ENCODE measurements at regions not wholly inside any gene's neighbourhood (a gene's known extent, or its start where the extent isn't known, plus 50 kb on each side); places are given as distances from the start of the nearest gene placed in this dataset.

GRCh38 chr14:76688383-76688671 lies 72.9 kb upstream of the VASH1 start:
- H3K27me3 ChIP-seq (replicated peaks), result no peaks in the 10 kb centered on the region
- TF ChIP-seq, protein P1, sequence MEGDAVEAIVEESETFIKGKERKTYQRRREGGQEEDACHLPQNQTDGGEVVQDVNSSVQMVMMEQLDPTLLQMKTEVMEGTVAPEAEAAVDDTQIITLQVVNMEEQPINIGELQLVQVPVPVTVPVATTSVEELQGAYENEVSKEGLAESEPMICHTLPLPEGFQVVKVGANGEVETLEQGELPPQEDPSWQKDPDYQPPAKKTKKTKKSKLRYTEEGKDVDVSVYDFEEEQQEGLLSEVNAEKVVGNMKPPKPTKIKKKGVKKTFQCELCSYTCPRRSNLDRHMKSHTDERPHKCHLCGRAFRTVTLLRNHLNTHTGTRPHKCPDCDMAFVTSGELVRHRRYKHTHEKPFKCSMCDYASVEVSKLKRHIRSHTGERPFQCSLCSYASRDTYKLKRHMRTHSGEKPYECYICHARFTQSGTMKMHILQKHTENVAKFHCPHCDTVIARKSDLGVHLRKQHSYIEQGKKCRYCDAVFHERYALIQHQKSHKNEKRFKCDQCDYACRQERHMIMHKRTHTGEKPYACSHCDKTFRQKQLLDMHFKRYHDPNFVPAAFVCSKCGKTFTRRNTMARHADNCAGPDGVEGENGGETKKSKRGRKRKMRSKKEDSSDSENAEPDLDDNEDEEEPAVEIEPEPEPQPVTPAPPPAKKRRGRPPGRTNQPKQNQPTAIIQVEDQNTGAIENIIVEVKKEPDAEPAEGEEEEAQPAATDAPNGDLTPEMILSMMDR (IDR thresholded peaks at IDR 0.05; ENCODE audit: low read depth, low read length, missing control alignments), result no peak
- no peak overlapping the region for H3K4me3 ChIP-seq (ENCODE audit: low read depth, low read length)
- H3K36me3 ChIP-seq (replicated peaks), result no peaks in the 10 kb centered on the region
- H3K27ac ChIP-seq, result no peak overlapping the region
- DNase-seq, result no peak
- in situ Hi-C loops (cut with HindIII; ENCODE audit: low pct_ligation_motif_present, low sequenced_read_pairs), result no loop called here

- Histone ChIP-seq H3K36me3 (replicated peaks) (no peaks in the 10 kb centered on the region), H3K4me3 (ENCODE audit: low read depth, low read length) (no peak overlapping the region), H3K27ac (no peak overlapping the region), H3K27me3 (replicated peaks) (no peaks in the 10 kb centered on the region)
- in situ Hi-C loops (cut with HindIII; ENCODE audit: low pct_ligation_motif_present, low sequenced_read_pairs), result no loop called here
- no peak for DNase-seq
- TF ChIP-seq, protein P1 (IDR thresholded peaks at IDR 0.05; ENCODE audit: low read depth, low read length, missing control alignments), result no peak
Measured at GRCh38 chr14:76690502-76691105, 70.7 kb upstream of the VASH1 start.

DNA sequence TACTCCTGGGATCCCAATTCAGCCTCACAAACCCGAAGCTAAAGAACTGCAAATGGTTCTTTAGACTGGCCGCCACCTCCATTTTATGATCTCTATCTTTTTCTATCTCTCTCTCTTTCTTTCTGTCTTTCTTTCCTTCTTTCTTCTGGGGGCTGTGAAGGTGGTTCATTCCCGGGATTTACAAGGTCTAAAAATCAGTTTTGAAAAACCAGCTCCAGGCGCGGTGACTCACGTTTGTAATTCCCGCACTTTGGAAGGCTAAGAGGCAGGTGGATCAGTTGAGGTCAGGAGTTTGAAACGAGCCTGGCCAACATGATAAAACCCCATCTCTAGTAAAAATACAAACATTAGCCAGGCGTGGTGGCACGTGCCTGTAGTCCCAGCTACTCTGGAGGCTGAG lies 67.2 kb upstream of the VASH1 start:
- DNase-seq, result no peak
- TF ChIP-seq, protein P1 (IDR thresholded peaks at IDR 0.05; ENCODE audit: low read depth, low read length, missing control alignments), result no peak
- in situ Hi-C loops (cut with HindIII; ENCODE audit: low pct_ligation_motif_present, low sequenced_read_pairs), result no loop called here

GRCh38 chr14:76695263-76695920 lies 65.9 kb upstream of the VASH1 start:
- in situ Hi-C loops (cut with HindIII; ENCODE audit: low pct_ligation_motif_present, low sequenced_read_pairs), result no loop called here
- Histone ChIP-seq H3K36me3 (replicated peaks) (no peaks in the 10 kb centered on the region), H3K4me3 (ENCODE audit: low read depth, low read length) (no peak overlapping the region), H3K27ac (no peak overlapping the region), H3K27me3 (replicated peaks) (no peaks in the 10 kb centered on the region)
- no peak for DNase-seq
- TF ChIP-seq, protein P1 (IDR thresholded peaks at IDR 0.05; ENCODE audit: low read depth, low read length, missing control alignments), result no peak

More for the DNA sequence above, 67.2 kb upstream of the VASH1 start:
- no peak overlapping the region for H3K27ac ChIP-seq
- H3K27me3 ChIP-seq (replicated peaks), result no peaks in the 10 kb centered on the region
- no peaks in the 10 kb centered on the region for H3K36me3 ChIP-seq (replicated peaks)
- H3K4me3 ChIP-seq (ENCODE audit: low read depth, low read length), result no peak overlapping the region

- no peak for DNase-seq
- H3K36me3 ChIP-seq (replicated peaks), result no peaks in the 10 kb centered on the region
- no peaks in the 10 kb centered on the region for H3K27me3 ChIP-seq (replicated peaks)
- no peak overlapping the region for H3K4me3 ChIP-seq (ENCODE audit: low read depth, low read length)
- no peak overlapping the region for H3K27ac ChIP-seq
- in situ Hi-C loops (cut with HindIII; ENCODE audit: low pct_ligation_motif_present, low sequenced_read_pairs), result no loop called here
- TF ChIP-seq, protein P1 (IDR thresholded peaks at IDR 0.05; ENCODE audit: low read depth, low read length, missing control alignments), result no peak
Measured at GRCh38 chr14:76696361-76696760, 64.9 kb upstream of the VASH1 start.

- in situ Hi-C loops (cut with HindIII; ENCODE audit: low pct_ligation_motif_present, low sequenced_read_pairs), result no loop called here
- H3K27ac ChIP-seq, result no peak overlapping the region
- TF ChIP-seq, protein P1 (IDR thresholded peaks at IDR 0.05; ENCODE audit: low read depth, low read length, missing control alignments), result no peak
Measured at GRCh38 chr14:76696791-76697190, 64.5 kb upstream of the VASH1 start.

More at GRCh38 chr14:76696791-76697190, 64.5 kb upstream of the VASH1 start:
- Histone ChIP-seq H3K4me3 (ENCODE audit: low read depth, low read length) (no peak overlapping the region), H3K36me3 (replicated peaks) (no peaks in the 10 kb centered on the region), H3K27me3 (replicated peaks) (no peaks in the 10 kb centered on the region)
- DNase-seq, result no peak
